Gastroesophageal sphincter (tissue), 3 donors: ENCODE measurements at regions not wholly inside any gene's neighbourhood (a gene's known extent, or its start where the extent isn't known, plus 50 kb on each side); places are given as distances from the start of the nearest gene placed in this dataset.

Source experiments
- EP300 ChIP-seq: sonication (generic); formaldehyde crosslinking; IDR thresholded peaks from one replicate; pipeline ENCODE4 v1.6.1; 2017; ENCODE audit warnings: antibody characterized with exemption, mild to moderate bottlenecking
- POLR2A ChIP-seq, 2 donors: fragments of 450-650 bp; IDR thresholded peaks; one replicate each; pipeline ENCODE4 v1.6.1; 2017; ENCODE audit warnings: antibody characterized with exemption in 2 of 2, mild to moderate bottlenecking in 2 of 2, moderate library complexity in 1 of 2
- POLR2AphosphoS5 ChIP-seq: sonication (generic); formaldehyde crosslinking; IDR thresholded peaks from one replicate; pipeline ENCODE4 v1.6.1; 2017; ENCODE audit warnings: antibody characterized with exemption
- TF ChIP-seq, protein P1 (sequence below), 4 experiments: fragments of 200-600 bp in 2 of 4; fragments of 450-650 bp in 2 of 4; sonication (generic) in 1 of 4; IDR thresholded peaks; one replicate each; pipeline ENCODE4 v1.5.1; 2017 to 2019; ENCODE audit warnings: antibody characterized with exemption in 4 of 4, mild to moderate bottlenecking in 2 of 4, moderate library complexity in 2 of 4

DNA sequence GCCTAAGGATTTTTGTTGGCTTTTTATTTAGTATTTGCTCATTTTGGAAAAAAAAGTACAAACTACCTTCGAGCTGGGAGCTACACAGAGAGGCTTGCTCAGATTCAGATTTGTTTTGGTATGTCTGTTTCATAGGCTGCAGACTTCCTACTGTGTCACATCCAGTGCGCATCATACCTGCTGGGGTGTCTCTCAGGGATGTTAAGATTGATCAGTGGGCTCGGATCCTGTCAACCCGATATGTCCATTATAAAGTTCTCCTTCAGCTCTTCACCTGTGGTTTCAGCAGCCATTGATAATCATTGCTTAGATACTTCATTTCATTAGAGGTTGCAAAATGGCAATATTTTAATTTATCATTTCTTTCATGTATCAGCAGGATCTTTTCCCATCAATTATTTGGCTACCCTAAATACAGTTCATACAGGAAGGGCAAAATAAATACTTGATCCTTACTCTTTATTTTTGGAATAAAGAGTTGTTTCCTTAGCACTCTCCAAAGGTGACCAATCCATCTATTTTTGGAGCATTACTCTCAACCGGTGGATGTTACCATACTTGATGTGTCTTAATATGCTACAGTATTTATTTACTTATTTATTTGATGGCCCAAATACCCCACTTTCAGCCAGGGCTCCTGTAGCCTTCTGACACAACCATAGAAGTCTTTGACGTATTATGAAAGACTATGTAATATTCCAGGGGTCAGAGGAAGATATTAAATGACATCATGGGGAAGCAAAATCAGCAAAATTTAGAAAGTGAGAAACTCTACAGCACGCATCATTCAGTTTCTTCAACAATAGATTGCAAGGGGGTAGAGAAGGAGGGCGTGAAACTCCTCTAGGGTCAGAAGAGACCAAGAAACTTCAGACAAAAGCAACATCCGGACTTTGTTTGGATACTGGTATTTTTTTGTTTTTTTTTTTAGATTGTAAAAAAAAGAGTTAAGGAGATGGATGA is 55.3 kb upstream of the HNRNPU start:
- TF ChIP-seq, protein P1, sequence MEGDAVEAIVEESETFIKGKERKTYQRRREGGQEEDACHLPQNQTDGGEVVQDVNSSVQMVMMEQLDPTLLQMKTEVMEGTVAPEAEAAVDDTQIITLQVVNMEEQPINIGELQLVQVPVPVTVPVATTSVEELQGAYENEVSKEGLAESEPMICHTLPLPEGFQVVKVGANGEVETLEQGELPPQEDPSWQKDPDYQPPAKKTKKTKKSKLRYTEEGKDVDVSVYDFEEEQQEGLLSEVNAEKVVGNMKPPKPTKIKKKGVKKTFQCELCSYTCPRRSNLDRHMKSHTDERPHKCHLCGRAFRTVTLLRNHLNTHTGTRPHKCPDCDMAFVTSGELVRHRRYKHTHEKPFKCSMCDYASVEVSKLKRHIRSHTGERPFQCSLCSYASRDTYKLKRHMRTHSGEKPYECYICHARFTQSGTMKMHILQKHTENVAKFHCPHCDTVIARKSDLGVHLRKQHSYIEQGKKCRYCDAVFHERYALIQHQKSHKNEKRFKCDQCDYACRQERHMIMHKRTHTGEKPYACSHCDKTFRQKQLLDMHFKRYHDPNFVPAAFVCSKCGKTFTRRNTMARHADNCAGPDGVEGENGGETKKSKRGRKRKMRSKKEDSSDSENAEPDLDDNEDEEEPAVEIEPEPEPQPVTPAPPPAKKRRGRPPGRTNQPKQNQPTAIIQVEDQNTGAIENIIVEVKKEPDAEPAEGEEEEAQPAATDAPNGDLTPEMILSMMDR (IDR thresholded peaks at IDR 0.05), result no peak
- no peak for TF ChIP-seq POLR2AphosphoS5
- TF ChIP-seq POLR2A (IDR thresholded peaks at IDR 0.05), result no peak
- TF ChIP-seq EP300, result no peak
